Lung (tissue), 9 donors: ENCODE measurements at regions not wholly inside any gene's neighbourhood (a gene's known extent, or its start where the extent isn't known, plus 50 kb on each side); places are given as distances from the start of the nearest gene placed in this dataset.
A peak's percentile ranks its signal among the peaks of the same experiment; 100 is the strongest.
"Not testable (repeated sequence)": the region's sequence is repeated elsewhere in the genome, so short reads cannot be mapped to it uniquely, and the experiment has no call there.

ENCODE experiments used
- ATAC-seq: fragments of 200-7000 bp; cut with Tn5 transposase; one replicate; pipeline ENCODE4 v1.9.1; 2020; ENCODE audit warnings: moderate number of reproducible peaks; ENCODE audit not compliant: insufficient read depth, low FRiP score
- DNase-seq, 3 donors: peaks; one replicate each; pipeline ENCODE4 v3.0.0-alpha.2; 2013 to 2017
- H3K27ac ChIP-seq, 2 donors: one replicate each; pipeline ENCODE4 v1.5.1; 2013; ENCODE audit warnings: mild to moderate bottlenecking in 2 of 2, moderate library complexity in 2 of 2, control low read depth in 1 of 2, inconsistent platforms in 1 of 2, low read depth in 1 of 2, low read length in 1 of 2
- H3K27me3 ChIP-seq, 3 donors: one replicate each; pipeline ENCODE4 v1.5.1; 2013; ENCODE audit warnings: low read length in 2 of 3; ENCODE audit not compliant: control insufficient read depth in 3 of 3, insufficient read depth in 3 of 3
- H3K36me3 ChIP-seq, 4 donors: one replicate each; pipeline ENCODE4 v1.5.1; 2013; ENCODE audit warnings: low read length in 4 of 4, mild to moderate bottlenecking in 1 of 4, moderate library complexity in 1 of 4; ENCODE audit not compliant: control insufficient read depth in 4 of 4, insufficient read depth in 4 of 4
- H3K4me1 ChIP-seq, 5 donors: one replicate each; pipeline ENCODE4 v1.5.1; 2013; ENCODE audit warnings: low read length in 5 of 5, mild to moderate bottlenecking in 2 of 5, moderate library complexity in 1 of 5; ENCODE audit not compliant: control insufficient read depth in 5 of 5, insufficient read depth in 5 of 5
- H3K4me3 ChIP-seq: one replicate; pipeline ENCODE4 v1.5.1; 2013; ENCODE audit warnings: mild to moderate bottlenecking, control low read depth, moderate library complexity
- H3K9ac ChIP-seq, 2 donors: one replicate each; pipeline ENCODE4 v1.5.1; 2013; ENCODE audit warnings: low read length in 2 of 2, control low read depth in 1 of 2; ENCODE audit not compliant: insufficient read depth in 1 of 2
- H3K9me3 ChIP-seq, 4 donors: one replicate each; pipeline ENCODE4 v1.5.1; 2013; ENCODE audit warnings: low read length in 3 of 4, mild to moderate bottlenecking in 1 of 4, moderate library complexity in 1 of 4; ENCODE audit not compliant: control insufficient read depth in 4 of 4, insufficient read depth in 3 of 4
- WGBS, 2 donors: extraction: QIAGEN DNeasy Blood & Tissue Kit; methylation state at CpG; one replicate each; pipeline ENCODE4 v1.1.7; 2013; 5-methylcytosine and 5-hydroxymethylcytosine counted together
- donor health status: Bipolar disorder and iron deficiency.
- donor health status: healthy.
- donor health status: DM: yes; HTN: yes; CAD: no.

DNA sequence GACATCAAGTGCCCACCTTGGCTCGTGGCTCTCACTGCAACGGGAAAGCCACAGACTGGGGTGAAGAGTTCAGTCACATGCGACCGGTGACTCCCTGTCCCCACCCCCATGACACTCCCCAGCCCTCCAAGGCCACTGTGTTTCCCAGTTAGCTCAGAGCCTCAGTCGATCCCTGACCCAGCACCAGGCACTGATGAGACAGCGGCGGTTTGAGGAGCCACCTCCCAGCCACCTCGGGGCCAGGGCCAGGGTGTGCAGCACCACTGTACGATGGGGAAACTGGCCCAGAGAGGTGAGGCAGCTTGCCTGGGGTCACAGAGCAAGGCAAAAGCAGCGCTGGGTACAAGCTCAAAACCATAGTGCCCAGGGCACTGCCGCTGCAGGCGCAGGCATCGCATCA, 266.0 kb downstream of the OR4F29 start:
- 84 to 86% methylated on average over 5 of the region's 13 CpGs for WGBS, 2 donors
- ATAC-seq, H3K9me3 ChIP-seq, H3K27me3 ChIP-seq, H3K36me3 ChIP-seq, H3K4me3 ChIP-seq, H3K4me1 ChIP-seq, H3K27ac ChIP-seq, DNase-seq, H3K9ac ChIP-seq: not testable (repeated sequence)

DNA sequence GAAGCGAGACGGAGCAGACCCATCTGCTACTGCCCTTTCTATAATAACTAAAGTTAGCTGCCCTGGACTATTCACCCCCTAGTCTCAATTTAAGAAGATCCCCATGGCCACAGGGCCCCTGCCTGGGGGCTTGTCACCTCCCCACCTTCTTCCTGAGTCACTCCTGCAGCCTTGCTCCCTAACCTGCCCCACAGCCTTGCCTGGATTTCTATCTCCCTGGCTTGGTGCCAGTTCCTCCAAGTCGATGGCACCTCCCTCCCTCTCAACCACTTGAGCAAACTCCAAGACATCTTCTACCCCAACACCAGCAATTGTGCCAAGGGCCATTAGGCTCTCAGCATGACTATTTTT, 267.2 kb downstream of the OR4F29 start:
- H3K27me3 ChIP-seq, ATAC-seq, H3K4me3 ChIP-seq, H3K4me1 ChIP-seq, H3K36me3 ChIP-seq, DNase-seq, H3K9ac ChIP-seq, H3K27ac ChIP-seq, H3K9me3 ChIP-seq: not testable (repeated sequence)
- WGBS, 2 donors: no CpG with 5 or more reads among the region's 3 CpGs

DNA sequence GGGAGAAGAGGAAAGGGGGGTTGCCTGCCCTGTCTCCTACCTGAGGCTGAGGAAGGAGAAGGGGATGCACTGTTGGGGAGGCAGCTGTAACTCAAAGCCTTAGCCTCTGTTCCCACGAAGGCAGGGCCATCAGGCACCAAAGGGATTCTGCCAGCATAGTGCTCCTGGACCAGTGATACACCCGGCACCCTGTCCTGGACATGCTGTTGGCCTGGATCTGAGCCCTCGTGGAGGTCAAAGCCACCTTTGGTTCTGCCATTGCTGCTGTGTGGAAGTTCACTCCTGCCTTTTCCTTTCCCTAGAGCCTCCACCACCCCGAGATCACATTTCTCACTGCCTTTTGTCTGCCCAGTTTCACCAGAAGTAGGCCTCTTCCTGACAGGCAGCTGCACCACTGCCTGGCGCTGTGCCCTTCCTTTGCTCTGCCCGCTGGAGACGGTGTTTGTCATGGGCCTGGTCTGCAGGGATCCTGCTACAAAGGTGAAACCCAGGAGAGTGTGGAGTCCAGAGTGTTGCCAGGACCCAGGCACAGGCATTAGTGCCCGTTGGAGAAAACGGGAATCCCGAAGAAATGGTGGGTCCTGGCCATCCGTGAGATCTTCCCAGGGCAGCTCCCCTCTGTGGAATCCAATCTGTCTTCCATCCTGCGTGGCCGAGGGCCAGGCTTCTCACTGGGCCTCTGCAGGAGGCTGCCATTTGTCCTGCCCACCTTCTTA, 267.7 kb downstream of the OR4F29 start:
- H3K4me1 ChIP-seq, H3K4me3 ChIP-seq, H3K36me3 ChIP-seq, H3K9me3 ChIP-seq, DNase-seq, ATAC-seq, H3K27ac ChIP-seq, H3K9ac ChIP-seq, H3K27me3 ChIP-seq: not testable (repeated sequence)
- WGBS, 2 donors: 61 to 70% methylated on average over 6 to 8 of the region's 13 CpGs

DNA sequence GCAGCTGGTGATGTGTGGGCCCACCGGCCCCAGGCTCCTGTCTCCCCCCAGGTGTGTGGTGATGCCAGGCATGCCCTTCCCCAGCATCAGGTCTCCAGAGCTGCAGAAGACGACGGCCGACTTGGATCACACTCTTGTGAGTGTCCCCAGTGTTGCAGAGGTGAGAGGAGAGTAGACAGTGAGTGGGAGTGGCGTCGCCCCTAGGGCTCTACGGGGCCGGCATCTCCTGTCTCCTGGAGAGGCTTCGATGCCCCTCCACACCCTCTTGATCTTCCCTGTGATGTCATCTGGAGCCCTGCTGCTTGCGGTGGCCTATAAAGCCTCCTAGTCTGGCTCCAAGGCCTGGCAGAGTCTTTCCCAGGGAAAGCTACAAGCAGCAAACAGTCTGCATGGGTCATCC, 268.4 kb downstream of the OR4F29 start:
- not testable (repeated sequence) for H3K9me3 ChIP-seq, DNase-seq, H3K4me1 ChIP-seq, H3K4me3 ChIP-seq, H3K27me3 ChIP-seq, H3K9ac ChIP-seq, H3K36me3 ChIP-seq, ATAC-seq, H3K27ac ChIP-seq
- WGBS, 2 donors: 96 to 97% methylated on average over 5 to 6 of the region's 10 CpGs

DNA sequence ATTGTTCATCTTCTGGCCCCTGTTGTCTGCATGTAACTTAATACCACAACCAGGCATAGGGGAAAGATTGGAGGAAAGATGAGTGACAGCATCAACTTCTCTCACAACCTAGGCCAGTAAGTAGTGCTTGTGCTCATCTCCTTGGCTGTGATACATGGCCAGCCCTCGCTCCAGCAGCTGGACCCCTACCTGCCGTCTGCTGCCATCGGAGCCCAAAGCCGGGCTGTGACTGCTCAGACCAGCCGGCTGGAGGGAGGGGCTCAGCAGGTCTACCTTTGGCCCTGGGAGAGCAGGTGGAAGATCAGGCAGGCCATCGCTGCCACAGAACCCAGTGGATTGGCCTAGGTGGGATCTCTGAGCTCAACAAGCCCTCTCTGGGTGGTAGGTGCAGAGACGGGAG, 268.8 kb downstream of the OR4F29 start:
- WGBS, 2 donors: 98% methylated on average over 5 to 6 of the region's 7 CpGs
- H3K27ac ChIP-seq, H3K9me3 ChIP-seq, H3K4me1 ChIP-seq, H3K27me3 ChIP-seq, H3K4me3 ChIP-seq, ATAC-seq, H3K9ac ChIP-seq, DNase-seq, H3K36me3 ChIP-seq: not testable (repeated sequence)

DNA sequence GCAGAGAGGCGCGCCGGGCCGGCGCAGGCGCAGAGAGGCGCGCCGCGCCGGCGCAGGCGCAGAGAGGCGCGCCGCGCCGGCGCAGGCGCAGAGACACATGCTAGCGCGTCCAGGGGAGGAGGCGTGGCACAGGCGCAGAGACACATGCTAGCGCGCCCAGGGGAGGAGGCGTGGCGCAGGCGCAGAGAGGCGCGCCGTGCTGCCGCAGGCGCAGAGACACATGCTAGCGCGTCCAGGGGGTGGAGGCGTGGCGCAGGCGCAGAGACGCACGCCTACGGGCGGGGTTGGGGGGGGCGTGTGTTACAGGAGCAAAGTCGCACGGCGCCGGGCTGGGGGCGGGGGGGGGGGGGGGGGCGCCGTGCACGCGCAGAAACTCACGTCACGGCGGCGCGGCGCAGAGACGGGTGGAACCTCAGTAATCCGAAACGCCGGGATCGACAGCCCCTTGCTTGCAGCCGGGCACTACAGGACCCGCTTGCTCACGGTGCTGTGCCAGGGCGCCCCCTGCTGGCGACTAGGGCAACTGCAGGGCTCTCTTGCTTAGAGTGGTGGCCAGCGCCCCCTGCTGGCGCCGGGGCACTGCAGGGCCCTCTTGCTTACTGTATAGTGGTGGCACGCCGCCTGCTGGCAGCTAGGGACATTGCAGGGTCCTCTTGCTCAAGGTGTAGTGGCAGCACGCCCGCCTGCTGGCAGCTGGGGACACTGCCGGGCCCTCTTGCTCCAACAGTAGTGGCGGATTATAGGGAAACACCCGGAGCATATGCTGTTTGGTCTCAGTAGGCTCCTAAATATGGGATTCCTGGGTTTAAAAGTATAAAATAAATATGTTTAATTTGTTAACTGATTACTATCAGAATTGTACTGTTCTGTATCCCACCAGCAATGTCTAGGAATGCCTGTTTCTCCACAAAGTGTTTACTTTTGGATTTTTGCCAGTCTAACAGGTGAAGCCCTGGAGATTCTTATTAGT, 269.9 kb downstream of the OR4F29 start:
- not testable (repeated sequence) for H3K27me3 ChIP-seq, ATAC-seq, H3K9ac ChIP-seq, H3K27ac ChIP-seq, H3K9me3 ChIP-seq, H3K4me1 ChIP-seq, H3K4me3 ChIP-seq, H3K36me3 ChIP-seq
- WGBS, 2 donors: 78 to 82% methylated on average over 50 to 64 of the region's 79 CpGs
- DNase-seq: peak; percentile 73 to 78 (median 77)

DNA sequence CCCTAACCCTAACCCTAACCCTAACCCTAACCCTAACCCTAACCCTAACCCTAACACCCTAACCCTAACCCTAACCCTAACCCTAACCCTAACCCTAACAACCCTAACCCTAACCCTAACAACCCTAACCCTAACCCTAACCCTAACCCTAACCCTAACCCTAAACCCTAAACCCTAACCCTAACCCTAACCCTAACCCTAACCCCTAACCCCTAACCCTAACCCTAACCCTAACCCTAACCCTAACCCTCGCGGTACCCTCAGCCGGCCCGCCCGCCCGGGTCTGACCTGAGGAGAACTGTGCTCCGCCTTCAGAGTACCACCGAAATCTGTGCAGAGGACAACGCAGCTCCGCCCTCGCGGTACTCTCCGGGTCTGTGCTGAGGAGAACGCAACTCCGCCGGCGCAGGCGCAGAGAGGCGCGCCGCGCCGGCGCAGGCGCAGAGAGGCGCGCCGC, 270.7 kb downstream of the OR4F29 start:
- H3K4me3 ChIP-seq, H3K27me3 ChIP-seq, ATAC-seq, H3K9me3 ChIP-seq, H3K9ac ChIP-seq, H3K36me3 ChIP-seq, H3K27ac ChIP-seq, H3K4me1 ChIP-seq: not testable (repeated sequence)
- DNase-seq: peak in 2 of 3 donors; percentile 11 to 12
- WGBS, 2 donors: 84 to 91% methylated on average over 21 to 28 of the region's 28 CpGs

DNA sequence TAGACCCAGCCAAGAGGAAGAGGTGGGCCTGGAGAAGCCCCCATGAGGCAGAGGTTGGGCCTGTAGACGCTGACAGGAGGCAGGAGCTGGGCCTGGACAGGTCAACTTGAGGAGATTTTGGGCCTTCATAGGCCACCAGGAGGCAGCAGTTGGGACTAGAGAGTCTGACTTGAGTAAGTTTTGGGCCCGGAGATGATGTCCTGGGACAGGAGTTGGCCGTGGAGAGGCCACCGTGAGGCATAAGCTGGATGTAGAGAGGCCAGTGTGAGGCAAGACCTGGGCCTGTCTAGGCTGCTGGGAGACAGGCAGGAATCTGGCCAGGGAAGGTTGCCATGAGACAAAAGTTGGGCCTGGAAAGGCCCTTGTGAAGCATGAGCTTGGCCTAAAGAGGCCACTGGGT, 312.6 kb downstream of the OR4F29 start:
- not testable (repeated sequence) for H3K27me3 ChIP-seq, H3K9me3 ChIP-seq, H3K9ac ChIP-seq, H3K36me3 ChIP-seq, ATAC-seq, H3K4me1 ChIP-seq, H3K27ac ChIP-seq, DNase-seq, H3K4me3 ChIP-seq
- WGBS, 2 donors: 93 to 100% methylated on average over 3 of the region's 4 CpGs
